SK-N-SH treated with all-trans-retinoic acid at 6 μM for 48 hours (cell line): ENCODE measurements at regions not wholly inside any gene's neighbourhood (a gene's known extent, or its start where the extent isn't known, plus 50 kb on each side); places are given as distances from the start of the nearest gene placed in this dataset.

Experiments
- ATAC-seq: fragments of 200-7000 bp; cut with Tn5 transposase; 3 replicates; pipeline ENCODE4 v1.9.1; 2020; ENCODE audit warnings: mild to moderate bottlenecking, moderate library complexity
- CSDC2 ChIP-seq: fragments of 250-450 bp; sonication (Bioruptor Pico); IDR thresholded peaks from 2 replicates; pipeline ENCODE4 v1.5.0; 2020; ENCODE audit warnings: mild to moderate bottlenecking, moderate library complexity
- CSRNP3 ChIP-seq: fragments of 250-450 bp; sonication (Bioruptor Pico); IDR thresholded peaks from 2 replicates; pipeline ENCODE4 v1.5.1; 2021; ENCODE audit warnings: mild to moderate bottlenecking, moderate library complexity
- ESRRG ChIP-seq: fragments of 250-450 bp; sonication (Bioruptor Pico); IDR thresholded peaks from 2 replicates; pipeline ENCODE4 v1.6.1; 2021; ENCODE audit warnings: mild to moderate bottlenecking
- GLIS3 ChIP-seq: fragments of 250-450 bp; sonication (Bioruptor Pico); IDR thresholded peaks from 2 replicates; pipeline ENCODE4 v1.5.0; 2020; ENCODE audit warnings: mild to moderate bottlenecking, moderate library complexity
- ISL1 ChIP-seq: fragments of 250-450 bp; sonication (Bioruptor Pico); IDR thresholded peaks from 2 replicates; pipeline ENCODE4 v2.1.2; 2022; ENCODE audit warnings: mild to moderate bottlenecking, moderate library complexity
- OSR1 ChIP-seq: fragments of 250-450 bp; sonication (Bioruptor Pico); IDR thresholded peaks from 2 replicates; pipeline ENCODE4 v1.8.0; 2022; ENCODE audit warnings: moderate library complexity, mild to moderate bottlenecking, inconsistent platforms
- SNAI2 ChIP-seq: fragments of 250-450 bp; sonication (Bioruptor Pico); IDR thresholded peaks from 2 replicates; pipeline ENCODE4 v1.5.0; 2020; ENCODE audit warnings: mild to moderate bottlenecking, moderate library complexity
- TSHZ2 ChIP-seq: fragments of 250-450 bp; sonication (Bioruptor Pico); IDR thresholded peaks from 2 replicates; pipeline ENCODE4 v1.5.0; 2020; ENCODE audit warnings: mild to moderate bottlenecking, moderate library complexity
- ZC3H10 ChIP-seq: fragments of 250-450 bp; sonication (Bioruptor Pico); IDR thresholded peaks from 2 replicates; pipeline ENCODE4 v1.5.1; 2021; ENCODE audit warnings: mild to moderate bottlenecking, moderate library complexity
- ZFP3 ChIP-seq: fragments of 250-450 bp; sonication (Bioruptor Pico); IDR thresholded peaks from 2 replicates; pipeline ENCODE4 v1.5.0; 2020; ENCODE audit warnings: mild to moderate bottlenecking, moderate library complexity
- ZFP30 ChIP-seq: fragments of 450-650 bp; formaldehyde crosslinking; IDR thresholded peaks from 2 replicates; pipeline ENCODE4 v1.5.0; 2022; ENCODE audit warnings: mild to moderate bottlenecking, moderate library complexity
- ZNF565 ChIP-seq: fragments of 450-650 bp; formaldehyde crosslinking; conservative IDR thresholded peaks from 2 replicates; pipeline ENCODE4 v1.5.0; 2020; ENCODE audit warnings: low read depth, mild to moderate bottlenecking, moderate library complexity
- ZNF70 ChIP-seq: fragments of 450-650 bp; formaldehyde crosslinking; IDR thresholded peaks from 2 replicates; pipeline ENCODE4 v1.5.0; 2020; ENCODE audit warnings: mild to moderate bottlenecking, moderate library complexity
- ZNF8 ChIP-seq: fragments of 450-650 bp; formaldehyde crosslinking; IDR thresholded peaks from 2 replicates; pipeline ENCODE4 v1.5.0; 2020; ENCODE audit warnings: mild to moderate bottlenecking, moderate library complexity
- TF ChIP-seq, protein P1 (sequence below): fragments of 250-450 bp; sonication (Bioruptor Pico); IDR thresholded peaks from 2 replicates; pipeline ENCODE4 v1.8.0; 2020; ENCODE audit warnings: mild to moderate bottlenecking, moderate library complexity, borderline replicate concordance
- TF ChIP-seq, protein P2 (sequence below): fragments of 250-450 bp; sonication (Bioruptor Pico); IDR thresholded peaks from 2 replicates; pipeline ENCODE4 v1.8.0; 2021; ENCODE audit warnings: low read depth, mild to moderate bottlenecking, moderate library complexity, borderline replicate concordance
- TF ChIP-seq, protein P3 (sequence below): fragments of 250-450 bp; sonication (Bioruptor Pico); IDR thresholded peaks from 2 replicates; pipeline ENCODE4 v1.5.1; 2020; ENCODE audit warnings: low read depth, mild to moderate bottlenecking, moderate library complexity

DNA sequence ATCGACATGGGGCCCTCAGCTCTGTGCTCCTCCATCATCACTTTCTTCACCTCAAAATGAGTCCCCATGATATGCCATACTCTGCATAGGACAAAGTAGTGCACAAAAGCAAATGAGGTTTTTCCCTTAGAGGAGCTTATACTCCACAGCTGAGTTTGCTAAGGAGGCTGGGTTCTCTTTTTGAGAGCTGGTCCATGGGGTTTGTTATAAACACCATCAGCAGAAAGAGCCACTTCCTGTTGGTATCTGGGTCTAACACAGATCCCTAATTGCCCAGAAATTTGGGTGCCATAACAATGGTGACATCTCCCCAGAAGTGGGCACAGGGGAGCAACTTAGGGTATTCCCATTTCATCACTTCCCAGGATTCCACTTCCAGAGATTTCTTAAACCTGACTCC is 395.7 kb downstream of the FOXO1 start:
- no peak for ATAC-seq
- no peak for TF ChIP-seq TSHZ2
- no peak for TF ChIP-seq ZFP30 (CRISPR knock-in tag)

GRCh38 chr13:40271271-40271885 is 395.1 kb downstream of the FOXO1 start:
- peak; percentile 42; the same call in 2 of the 3 replicates for ATAC-seq
- TF ChIP-seq, protein P1, sequence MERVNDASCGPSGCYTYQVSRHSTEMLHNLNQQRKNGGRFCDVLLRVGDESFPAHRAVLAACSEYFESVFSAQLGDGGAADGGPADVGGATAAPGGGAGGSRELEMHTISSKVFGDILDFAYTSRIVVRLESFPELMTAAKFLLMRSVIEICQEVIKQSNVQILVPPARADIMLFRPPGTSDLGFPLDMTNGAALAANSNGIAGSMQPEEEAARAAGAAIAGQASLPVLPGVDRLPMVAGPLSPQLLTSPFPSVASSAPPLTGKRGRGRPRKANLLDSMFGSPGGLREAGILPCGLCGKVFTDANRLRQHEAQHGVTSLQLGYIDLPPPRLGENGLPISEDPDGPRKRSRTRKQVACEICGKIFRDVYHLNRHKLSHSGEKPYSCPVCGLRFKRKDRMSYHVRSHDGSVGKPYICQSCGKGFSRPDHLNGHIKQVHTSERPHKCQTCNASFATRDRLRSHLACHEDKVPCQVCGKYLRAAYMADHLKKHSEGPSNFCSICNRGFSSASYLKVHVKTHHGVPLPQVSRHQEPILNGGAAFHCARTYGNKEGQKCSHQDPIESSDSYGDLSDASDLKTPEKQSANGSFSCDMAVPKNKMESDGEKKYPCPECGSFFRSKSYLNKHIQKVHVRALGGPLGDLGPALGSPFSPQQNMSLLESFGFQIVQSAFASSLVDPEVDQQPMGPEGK (CRISPR knock-in tag) = no peak
- TF ChIP-seq ESRRG = no peak
- no peak for TF ChIP-seq ZNF70 (CRISPR knock-in tag)
- no peak for TF ChIP-seq ZFP3
- TF ChIP-seq GLIS3 = no peak
- TF ChIP-seq ZC3H10 = no peak
- no peak for TF ChIP-seq CSDC2 (CRISPR knock-in tag)
- TF ChIP-seq, protein P2, sequence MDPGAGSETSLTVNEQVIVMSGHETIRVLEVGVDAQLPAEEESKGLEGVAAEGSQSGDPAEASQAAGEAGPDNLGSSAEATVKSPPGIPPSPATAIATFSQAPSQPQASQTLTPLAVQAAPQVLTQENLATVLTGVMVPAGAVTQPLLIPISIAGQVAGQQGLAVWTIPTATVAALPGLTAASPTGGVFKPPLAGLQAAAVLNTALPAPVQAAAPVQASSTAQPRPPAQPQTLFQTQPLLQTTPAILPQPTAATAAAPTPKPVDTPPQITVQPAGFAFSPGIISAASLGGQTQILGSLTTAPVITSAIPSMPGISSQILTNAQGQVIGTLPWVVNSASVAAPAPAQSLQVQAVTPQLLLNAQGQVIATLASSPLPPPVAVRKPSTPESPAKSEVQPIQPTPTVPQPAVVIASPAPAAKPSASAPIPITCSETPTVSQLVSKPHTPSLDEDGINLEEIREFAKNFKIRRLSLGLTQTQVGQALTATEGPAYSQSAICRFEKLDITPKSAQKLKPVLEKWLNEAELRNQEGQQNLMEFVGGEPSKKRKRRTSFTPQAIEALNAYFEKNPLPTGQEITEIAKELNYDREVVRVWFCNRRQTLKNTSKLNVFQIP (CRISPR knock-in tag) = no peak
- TF ChIP-seq ZNF8 = no peak
- TF ChIP-seq ZNF565 (CRISPR knock-in tag) = no peak
- no peak for TF ChIP-seq SNAI2 (CRISPR knock-in tag)

DNA sequence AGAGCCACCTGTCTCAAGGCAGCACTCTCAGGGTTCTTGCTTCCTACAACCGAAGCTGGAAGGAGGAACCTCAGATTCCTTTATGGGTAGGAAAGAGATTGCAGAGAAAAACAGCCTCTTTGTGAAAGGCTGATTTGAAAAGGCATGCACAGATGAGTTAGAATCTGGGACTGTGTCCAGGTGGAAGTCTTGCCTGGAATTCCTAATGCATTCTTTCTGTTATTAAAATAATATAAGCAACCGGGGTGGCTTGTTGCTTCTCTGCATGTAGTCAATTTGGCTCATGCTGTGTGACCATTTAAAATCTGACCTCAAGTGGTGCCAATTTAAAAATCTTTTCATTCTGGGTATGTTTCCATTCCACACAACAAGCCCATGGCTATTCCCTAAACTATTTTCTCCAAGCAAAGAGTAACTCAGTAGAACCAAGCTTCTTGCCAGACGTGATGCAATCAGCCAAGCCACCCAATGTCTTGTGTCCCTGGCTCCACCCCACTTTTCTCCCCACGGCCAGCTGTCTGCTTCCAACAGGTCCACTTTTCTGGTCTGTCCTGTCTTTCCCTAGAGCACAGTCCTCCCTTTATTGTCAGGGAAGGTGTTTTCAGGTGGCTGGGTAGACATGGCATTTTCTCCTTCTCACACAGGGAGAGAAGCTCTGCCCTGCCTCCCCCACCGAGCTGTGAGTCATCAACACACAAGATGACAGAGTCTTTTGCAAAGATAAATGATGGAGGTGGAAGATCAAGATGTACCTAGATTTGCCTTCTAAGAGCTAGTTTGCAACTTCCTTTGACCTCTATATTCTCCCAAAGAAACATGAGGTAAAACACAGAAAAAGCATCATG is 394.3 kb downstream of the FOXO1 start:
- peak; percentile 83 for ATAC-seq

More for the DNA sequence above, 394.3 kb downstream of the FOXO1 start:
- TF ChIP-seq SNAI2 (CRISPR knock-in tag) (peak; percentile 36; the same call in 1 of the 2 replicates), ISL1 (CRISPR knock-in tag) (peak; percentile 63), ZNF8 (no peak), CSRNP3 (CRISPR knock-in tag) (no peak), OSR1 (CRISPR knock-in tag) (no peak)
- TF ChIP-seq, protein P3, sequence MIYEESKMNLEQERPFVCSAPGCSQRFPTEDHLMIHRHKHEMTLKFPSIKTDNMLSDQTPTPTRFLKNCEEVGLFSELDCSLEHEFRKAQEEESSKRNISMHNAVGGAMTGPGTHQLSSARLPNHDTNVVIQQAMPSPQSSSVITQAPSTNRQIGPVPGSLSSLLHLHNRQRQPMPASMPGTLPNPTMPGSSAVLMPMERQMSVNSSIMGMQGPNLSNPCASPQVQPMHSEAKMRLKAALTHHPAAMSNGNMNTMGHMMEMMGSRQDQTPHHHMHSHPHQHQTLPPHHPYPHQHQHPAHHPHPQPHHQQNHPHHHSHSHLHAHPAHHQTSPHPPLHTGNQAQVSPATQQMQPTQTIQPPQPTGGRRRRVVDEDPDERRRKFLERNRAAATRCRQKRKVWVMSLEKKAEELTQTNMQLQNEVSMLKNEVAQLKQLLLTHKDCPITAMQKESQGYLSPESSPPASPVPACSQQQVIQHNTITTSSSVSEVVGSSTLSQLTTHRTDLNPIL = no peak
- TF ChIP-seq, protein P1 (CRISPR knock-in tag) = no peak
